ENCODE measurements at regions not wholly inside any gene's neighbourhood (a gene's known extent, or its start where the extent isn't known, plus 50 kb on each side); places are given as distances from the start of the nearest gene placed in this dataset.

DNA sequence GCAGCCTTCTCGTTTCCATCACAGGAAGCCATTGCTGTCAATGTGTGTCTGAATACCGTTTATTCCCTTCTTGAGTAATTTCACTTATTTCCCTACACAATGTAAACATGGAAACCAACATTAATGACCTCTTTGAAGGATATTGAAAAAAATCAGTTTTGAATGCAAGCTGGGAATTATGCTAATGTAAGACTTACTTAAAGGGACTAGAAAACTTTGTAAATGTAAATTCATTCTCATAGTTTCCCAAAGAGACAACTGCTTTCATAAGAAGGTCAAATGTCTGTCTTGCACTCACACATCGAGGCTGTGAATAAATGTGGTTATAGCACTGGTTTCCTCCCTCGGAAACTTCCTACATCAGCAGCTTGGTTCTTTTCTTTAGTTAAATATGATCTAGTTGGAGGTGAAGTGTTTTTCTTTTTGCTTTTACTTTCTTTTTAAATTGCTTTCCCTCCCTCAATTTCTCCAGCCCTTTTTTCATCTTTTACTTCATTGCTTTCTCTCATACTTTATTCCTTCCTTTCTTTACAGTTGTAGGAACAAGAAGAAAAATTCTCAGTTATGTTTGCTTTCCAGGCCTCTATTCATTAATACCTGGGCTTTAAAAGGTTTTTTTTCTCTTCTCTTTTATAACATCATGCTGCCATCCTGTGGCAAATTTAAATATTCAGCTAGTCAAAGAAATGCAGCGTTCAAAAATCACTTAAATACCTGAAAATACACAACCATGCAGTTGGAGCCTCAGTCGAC, 108.3 kb downstream of the TNFAIP3 start:
- no peak for TF ChIP-seq POLR2G (IDR thresholded peaks at IDR 0.05; ENCODE audit: low read depth, low read length)
- no peak for TF ChIP-seq ZNF263 (CRISPR knock-in tag; IDR thresholded peaks at IDR 0.05; ENCODE audit: borderline replicate concordance)
- no peak for TF ChIP-seq MCM5 (IDR thresholded peaks at IDR 0.05; ENCODE audit: low read depth)
- no peak for TF ChIP-seq EZH2 (IDR thresholded peaks at IDR 0.05; ENCODE audit: borderline replicate concordance, low read depth, low read length)
- TF ChIP-seq, protein P1, sequence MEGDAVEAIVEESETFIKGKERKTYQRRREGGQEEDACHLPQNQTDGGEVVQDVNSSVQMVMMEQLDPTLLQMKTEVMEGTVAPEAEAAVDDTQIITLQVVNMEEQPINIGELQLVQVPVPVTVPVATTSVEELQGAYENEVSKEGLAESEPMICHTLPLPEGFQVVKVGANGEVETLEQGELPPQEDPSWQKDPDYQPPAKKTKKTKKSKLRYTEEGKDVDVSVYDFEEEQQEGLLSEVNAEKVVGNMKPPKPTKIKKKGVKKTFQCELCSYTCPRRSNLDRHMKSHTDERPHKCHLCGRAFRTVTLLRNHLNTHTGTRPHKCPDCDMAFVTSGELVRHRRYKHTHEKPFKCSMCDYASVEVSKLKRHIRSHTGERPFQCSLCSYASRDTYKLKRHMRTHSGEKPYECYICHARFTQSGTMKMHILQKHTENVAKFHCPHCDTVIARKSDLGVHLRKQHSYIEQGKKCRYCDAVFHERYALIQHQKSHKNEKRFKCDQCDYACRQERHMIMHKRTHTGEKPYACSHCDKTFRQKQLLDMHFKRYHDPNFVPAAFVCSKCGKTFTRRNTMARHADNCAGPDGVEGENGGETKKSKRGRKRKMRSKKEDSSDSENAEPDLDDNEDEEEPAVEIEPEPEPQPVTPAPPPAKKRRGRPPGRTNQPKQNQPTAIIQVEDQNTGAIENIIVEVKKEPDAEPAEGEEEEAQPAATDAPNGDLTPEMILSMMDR (IDR thresholded peaks at IDR 0.05 in 2 of 3, conservative IDR thresholded peaks at IDR 0.05 in 1 of 3; ENCODE audit: insufficient read depth in 2 of 3, low read depth in 1 of 3, low read length in 3 of 3): peak; percentile 29 to 70 (median 46); a peak in 3 of 6 replicates
- TF ChIP-seq CREM (IDR thresholded peaks at IDR 0.05; ENCODE audit: low read depth): no peak
- no peak for TF ChIP-seq ZNF217 (CRISPR knock-in tag; IDR thresholded peaks at IDR 0.05)
- TF ChIP-seq SAP30 (IDR thresholded peaks at IDR 0.05; ENCODE audit: borderline replicate concordance, insufficient read depth, low read depth, low read length, poor library complexity, severe bottlenecking): no peak

Measured in K562 (cell line).